PFSK-1 (cell line): ENCODE measurements at regions not wholly inside any gene's neighbourhood (a gene's known extent, or its start where the extent isn't known, plus 50 kb on each side); places are given as distances from the start of the nearest gene placed in this dataset.

Source experiments
- FOXP2 ChIP-seq: optimal IDR thresholded peaks from 2 replicates; pipeline ENCODE3; 2011; ENCODE audit warnings: borderline replicate concordance, control low read depth, inconsistent platforms; ENCODE audit not compliant: insufficient read depth; ENCODE audit errors: extremely low read length, extremely low read depth
- POLR2AphosphoS5 ChIP-seq: IDR thresholded peaks from 2 replicates; pipeline ENCODE4 v1.6.1; 2012; ENCODE audit warnings: low read depth, mild to moderate bottlenecking, control low read depth, low read length, moderate library complexity
- REST ChIP-seq, 2 experiments: IDR thresholded peaks; 2 replicates each; pipeline versions ENCODE4 v1.6.1 to v1.8.0; 2011 to 2012; ENCODE audit warnings: low read depth in 2 of 2, low read length in 2 of 2, control low read depth in 1 of 2, inconsistent platforms in 1 of 2, mild to moderate bottlenecking in 1 of 2, moderate library complexity in 1 of 2; ENCODE audit not compliant: insufficient read depth in 1 of 2
- SIN3A ChIP-seq: IDR thresholded peaks from 2 replicates; pipeline ENCODE4 v1.6.1; 2012; ENCODE audit warnings: mild to moderate bottlenecking, low read length, moderate library complexity, borderline replicate concordance; ENCODE audit not compliant: insufficient read depth
- TAF1 ChIP-seq: IDR thresholded peaks from 2 replicates; pipeline ENCODE4 v1.6.1; 2012; ENCODE audit warnings: low read length, control low read depth, borderline replicate concordance; ENCODE audit not compliant: insufficient read depth

- TF ChIP-seq FOXP2 (no peak), POLR2AphosphoS5 (no peak), REST (IDR thresholded peaks at IDR 0.05; ENCODE audit: insufficient read depth in 1 of 2, low read depth in 2 of 2, low read length in 2 of 2) (no peak), SIN3A (no peak), TAF1 (no peak)
Measured at GRCh38 chr4:184531008-184531407, 56.7 kb upstream of the IRF2 start.

- TF ChIP-seq SIN3A (0 out of 2 replicates have a peak, but pooled peaks have one; percentile 45), TAF1 (no peak), REST (IDR thresholded peaks at IDR 0.05; ENCODE audit: insufficient read depth in 1 of 2, low read depth in 2 of 2, low read length in 2 of 2) (0 out of 4 replicates have a peak, but pooled peaks of 1 of the 2 experiments have one; percentile 38)
Measured at GRCh38 chr4:184529283-184529682, 54.9 kb upstream of the IRF2 start.

- TF ChIP-seq POLR2AphosphoS5 (no peak), FOXP2 (no peak), TAF1 (no peak), REST (IDR thresholded peaks at IDR 0.05; ENCODE audit: insufficient read depth in 1 of 2, low read depth in 2 of 2, low read length in 2 of 2) (no peak), SIN3A (no peak)
Measured at GRCh38 chr4:184528713-184529112, 54.4 kb upstream of the IRF2 start.

GRCh38 chr4:184528051-184528450, 53.7 kb upstream of the IRF2 start:
- TF ChIP-seq FOXP2 (no peak), POLR2AphosphoS5 (no peak), TAF1 (no peak), SIN3A (no peak), REST (IDR thresholded peaks at IDR 0.05; ENCODE audit: insufficient read depth in 1 of 2, low read depth in 2 of 2, low read length in 2 of 2) (no peak)

GRCh38 chr4:184526228-184526627, 51.9 kb upstream of the IRF2 start:
- TF ChIP-seq TAF1, result no peak
- TF ChIP-seq SIN3A, result no peak
- no peak for TF ChIP-seq POLR2AphosphoS5
